ENCODE measurements at regions not wholly inside any gene's neighbourhood (a gene's known extent, or its start where the extent isn't known, plus 50 kb on each side); places are given as distances from the start of the nearest gene placed in this dataset.

GRCh38 chr9:549455-549997 is 292.0 kb upstream of the DMRT1 start:
- no peak overlapping the region for H2AFZ ChIP-seq
- peaks cover 21% of the 10 kb centered on the region for H3K79me2 ChIP-seq (replicated peaks; ENCODE audit: insufficient read depth)
- Mint-ChIP-seq H3K4me1 (peaks cover 26% of the 10 kb centered on the region), H3K36me3 (ENCODE audit: low read depth) (peaks cover 3% of the 10 kb centered on the region; the same call in 2 of the 3 replicates), H3K9me3 (no peaks in the 10 kb centered on the region), H3K27me3 (ENCODE audit: insufficient read depth, low read depth, poor library complexity) (peaks cover 3% of the 10 kb centered on the region), H3K4me3 (no peak overlapping the region), H3K27ac (no peak overlapping the region; the same call in 1 of the 2 replicates)
- peaks cover 11% of the 10 kb centered on the region for H3K4me1 ChIP-seq (ENCODE audit: insufficient read depth)
- no peaks in the 10 kb centered on the region for H3K27me3 ChIP-seq (ENCODE audit: insufficient read depth)
- ATAC-seq (no peak), DNase-seq (ENCODE audit: low spot score) (no peak)
- no peaks in the 10 kb centered on the region for H3K9me2 ChIP-seq (ENCODE audit: insufficient read depth)
- TF ChIP-seq REST (IDR thresholded peaks at IDR 0.05; ENCODE audit: unreplicated experiment): no peak
- no peak for TF ChIP-seq ETS1 (IDR thresholded peaks at IDR 0.05)
- no peak for TF ChIP-seq CREB1 (CRISPR knock-in tag; IDR thresholded peaks at IDR 0.05; ENCODE audit: low read depth)
- no peak for TF ChIP-seq NANOG (IDR thresholded peaks at IDR 0.05; ENCODE audit: borderline replicate concordance)
- no peak for TF ChIP-seq CTCF (conservative IDR thresholded peaks at IDR 0.05; ENCODE audit: low read depth in 2 of 2)
- TF ChIP-seq ZNF114 (CRISPR knock-in tag; IDR thresholded peaks at IDR 0.05): no peak
- no peak for TF ChIP-seq JUNB (IDR thresholded peaks at IDR 0.05; ENCODE audit: unreplicated experiment)
- no peak for TF ChIP-seq STAT1 (IDR thresholded peaks at IDR 0.05; ENCODE audit: unreplicated experiment)
- TF ChIP-seq ZNF331 (CRISPR knock-in tag; IDR thresholded peaks at IDR 0.05; ENCODE audit: low read depth): no peak
- no peak for TF ChIP-seq EZH2phosphoT487 (IDR thresholded peaks at IDR 0.05; ENCODE audit: unreplicated experiment)
- no peak for TF ChIP-seq EZH2 (IDR thresholded peaks at IDR 0.05; ENCODE audit: low read depth, unreplicated experiment)
- no peak for TF ChIP-seq POLR2AphosphoS5 (IDR thresholded peaks at IDR 0.05; ENCODE audit: low read depth)
- TF ChIP-seq ZNF462 (CRISPR knock-in tag; IDR thresholded peaks at IDR 0.05): no peak
- H3K4me2 ChIP-seq: no peak overlapping the region
- peaks cover 12% of the 10 kb centered on the region; the same call in 1 of the 2 replicates for H4K20me1 ChIP-seq (replicated peaks; ENCODE audit: insufficient read depth)
- H3K4me3 ChIP-seq: no peak overlapping the region
- no peaks in the 10 kb centered on the region for H3K36me3 ChIP-seq (ENCODE audit: insufficient read depth)
- H3F3A ChIP-seq (replicated peaks; ENCODE audit: low read depth): 0 out of 2 replicates have a peak, but pooled peaks cover 2% of the 10 kb centered on the region
- no peak overlapping the region for H3K27ac ChIP-seq (ENCODE audit: low read depth)

Measured in GM23338 (cell line).